Stimulated activated CD4-positive, alpha-beta T cell treated with anti-CD3 and anti-CD28 coated beads, TNF-alpha, amount 100 ng/mL, for 24 hours (primary cell): ENCODE measurements at regions not wholly inside any gene's neighbourhood (a gene's known extent, or its start where the extent isn't known, plus 50 kb on each side); places are given as distances from the start of the nearest gene placed in this dataset.

Source experiments
- DNase-seq, 3 experiments: peaks; one replicate each; pipeline ENCODE4 v3.0.0-alpha.2; 2020; ENCODE audit warnings: low read depth in 3 of 3

DNA sequence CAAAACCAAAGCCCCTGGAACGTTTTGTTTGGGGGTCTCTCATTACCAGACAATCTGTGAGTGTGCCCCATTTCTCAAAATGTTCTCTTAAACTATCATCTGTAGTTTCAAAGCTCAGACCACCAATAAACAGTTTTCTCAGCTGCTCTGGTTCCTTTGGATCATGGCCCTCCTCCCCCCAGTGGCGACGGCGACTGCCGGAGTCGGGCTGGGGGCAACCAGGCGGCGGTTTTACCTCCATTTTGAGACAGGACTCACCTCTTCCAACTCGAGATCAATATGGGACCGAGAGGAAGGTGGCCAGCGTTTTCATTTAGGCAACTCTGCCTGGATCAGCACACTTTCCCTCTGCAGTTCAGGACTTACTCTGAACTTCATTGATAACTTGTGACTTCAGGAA, 141.5 kb upstream of the ZNF32 start:
- no peak for DNase-seq

DNA sequence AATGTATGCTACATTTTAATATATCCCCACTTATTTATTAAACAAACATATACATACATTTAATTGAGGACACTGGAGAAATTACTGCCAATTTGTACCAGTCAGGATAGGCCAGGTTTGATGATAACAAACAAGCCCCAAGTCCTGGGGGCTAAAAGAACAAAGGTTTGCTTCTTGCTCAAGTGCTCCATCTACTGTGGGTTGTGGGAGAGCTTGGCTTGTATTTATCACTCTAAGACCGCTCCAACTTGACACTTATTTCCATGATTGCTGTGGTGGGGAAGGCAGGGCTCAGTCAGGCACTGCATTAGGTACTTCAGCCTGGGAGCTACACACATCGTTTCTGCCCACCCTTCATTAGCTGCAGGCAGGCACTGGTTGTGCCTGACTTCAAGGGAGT, 136.6 kb upstream of the ZNF32 start:
- no peak for DNase-seq

DNA sequence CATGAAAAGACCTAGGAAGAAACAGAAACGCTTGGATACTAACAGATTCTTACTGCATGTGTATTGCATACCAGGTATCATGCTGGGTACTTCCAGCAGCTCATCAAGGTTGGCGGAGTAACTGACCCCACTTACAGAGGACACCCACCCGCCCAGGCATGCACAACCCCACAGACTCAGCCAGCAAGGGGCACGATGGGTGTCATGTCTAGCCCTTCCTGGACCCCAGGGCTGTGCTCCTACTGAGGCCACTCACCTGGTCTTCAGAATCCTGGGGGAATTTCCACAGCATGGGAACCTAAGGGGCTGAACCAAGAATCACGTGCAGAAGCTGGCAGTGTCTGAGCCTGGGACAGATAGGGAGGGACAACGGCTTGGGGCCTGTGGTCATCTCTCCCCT, 134.1 kb upstream of the ZNF32 start:
- no peak for DNase-seq

DNA sequence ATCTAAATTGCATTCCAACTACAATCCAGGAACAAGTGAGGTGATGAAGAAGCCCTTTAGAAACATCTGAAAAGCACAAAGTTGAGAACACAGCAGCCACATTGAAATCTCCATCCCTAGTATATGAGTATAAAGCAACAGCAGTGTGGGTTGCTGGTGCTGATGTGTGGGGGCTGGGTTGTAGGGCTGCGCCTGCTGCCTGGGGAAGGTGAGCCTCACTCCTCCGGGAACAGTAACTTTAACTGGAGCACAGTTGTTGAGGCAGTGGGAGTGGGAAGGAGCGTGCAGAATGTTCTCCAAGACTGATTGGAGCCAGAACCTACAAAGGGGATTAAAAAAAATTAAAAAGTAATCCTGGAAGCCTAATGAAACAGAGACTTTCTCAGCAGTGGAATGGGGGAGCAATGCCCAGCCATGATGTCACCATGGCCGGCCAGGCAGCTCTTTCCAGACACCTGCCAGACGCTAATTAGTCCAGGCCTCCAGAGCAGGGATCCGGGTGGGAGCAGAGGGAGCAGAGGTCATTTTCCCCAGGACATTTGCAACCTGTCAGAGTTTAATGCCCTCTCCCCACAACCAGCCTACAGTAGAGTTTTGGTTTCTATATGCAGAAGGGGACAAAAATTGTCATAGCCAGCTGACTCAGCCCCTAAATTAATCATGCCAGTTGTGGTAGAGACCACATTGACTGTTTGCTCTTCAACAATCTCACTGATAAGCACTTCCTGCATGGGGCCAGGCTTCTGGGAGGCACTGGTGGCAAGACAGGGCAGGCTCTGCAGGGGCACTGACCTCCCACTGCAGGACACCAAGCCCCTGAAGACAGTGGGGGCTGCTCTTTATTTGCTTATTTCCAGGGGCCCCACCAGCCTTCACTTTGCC, 133.0 kb upstream of the ZNF32 start:
- peak in 2 of 3 experiments; percentile 7 to 33 for DNase-seq

DNA sequence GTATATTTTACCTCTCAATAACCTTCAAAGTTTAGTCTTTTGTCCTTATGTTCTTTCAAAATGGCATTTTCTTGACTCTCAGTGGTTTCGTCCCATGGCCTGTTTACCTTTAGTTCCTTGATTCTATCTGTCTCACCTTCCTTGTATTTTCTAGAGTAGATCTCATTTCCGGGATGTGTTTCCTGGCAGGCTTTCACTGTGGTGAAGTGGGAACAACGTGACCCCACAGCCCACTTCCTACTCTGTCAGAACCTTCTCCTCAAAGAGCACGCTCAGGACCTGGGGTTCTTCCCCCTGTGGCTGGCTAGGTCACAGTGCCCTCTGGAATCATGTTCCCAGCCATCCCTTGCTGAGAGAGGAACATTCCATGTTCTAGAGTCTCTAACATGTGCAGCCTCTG, 129.9 kb upstream of the ZNF32 start:
- no peak for DNase-seq

DNA sequence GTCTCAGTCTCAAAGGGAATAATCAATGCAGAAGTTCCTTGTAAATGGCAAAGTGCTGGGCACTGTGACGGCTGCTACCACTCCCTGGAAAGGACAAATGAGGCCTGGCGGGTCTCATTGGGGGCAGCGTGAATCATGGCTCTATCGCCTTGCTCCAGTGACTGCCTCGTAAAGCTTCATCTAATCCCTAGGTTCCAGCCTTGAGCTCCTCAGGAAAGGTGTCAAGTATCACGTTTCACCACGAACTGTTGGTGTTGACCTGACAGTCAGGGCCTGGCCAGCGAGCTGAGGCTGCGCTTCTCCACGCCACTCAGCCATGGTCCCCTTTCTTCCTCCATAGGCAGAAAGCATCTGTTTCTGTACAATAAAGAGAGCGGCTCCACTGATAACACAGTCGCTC, 126.7 kb upstream of the ZNF32 start:
- no peak for DNase-seq

DNA sequence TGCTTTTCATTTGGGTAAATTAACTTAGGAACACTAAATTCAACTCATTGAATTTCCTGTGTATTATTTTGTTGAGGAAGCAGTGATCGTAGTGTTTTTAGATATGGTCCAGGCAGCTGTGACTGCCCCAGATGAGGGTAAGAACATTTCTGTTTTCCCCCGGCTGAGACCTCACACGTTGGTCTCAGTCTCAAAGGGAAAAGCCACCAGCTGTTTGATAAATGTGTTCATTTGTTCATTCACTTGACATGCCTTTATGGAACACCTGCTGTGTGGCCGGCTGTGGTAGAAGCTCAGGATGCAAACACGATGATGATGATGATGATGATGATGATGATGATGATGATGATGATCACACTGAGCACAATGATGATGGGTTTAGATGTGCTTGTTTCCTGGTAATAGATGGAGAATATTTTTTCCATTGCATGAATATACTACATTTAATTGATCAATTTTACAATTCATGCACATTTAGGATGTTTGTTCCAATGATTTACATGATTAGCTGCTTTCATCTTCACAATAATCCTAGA, 125.6 kb upstream of the ZNF32 start:
- DNase-seq: no peak

DNA sequence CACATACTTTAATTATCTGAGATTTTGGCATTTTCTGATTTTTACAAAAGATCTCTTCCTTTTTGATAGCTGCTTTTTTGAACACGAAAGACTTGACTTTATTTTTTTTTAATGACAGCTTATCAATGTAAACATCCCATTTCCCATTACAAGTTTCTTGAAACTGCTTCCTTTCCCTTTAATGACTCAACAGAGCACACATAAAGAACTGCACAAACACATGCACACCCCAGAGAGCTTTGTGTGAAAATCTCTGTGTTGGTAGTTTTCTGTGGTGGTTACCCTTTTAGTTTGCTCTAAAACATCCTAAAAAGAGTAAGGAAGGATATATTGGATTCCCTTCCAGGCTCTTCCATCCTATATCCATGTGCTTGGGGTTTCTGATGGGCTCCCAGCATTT, 125.1 kb upstream of the ZNF32 start:
- DNase-seq: no peak

DNA sequence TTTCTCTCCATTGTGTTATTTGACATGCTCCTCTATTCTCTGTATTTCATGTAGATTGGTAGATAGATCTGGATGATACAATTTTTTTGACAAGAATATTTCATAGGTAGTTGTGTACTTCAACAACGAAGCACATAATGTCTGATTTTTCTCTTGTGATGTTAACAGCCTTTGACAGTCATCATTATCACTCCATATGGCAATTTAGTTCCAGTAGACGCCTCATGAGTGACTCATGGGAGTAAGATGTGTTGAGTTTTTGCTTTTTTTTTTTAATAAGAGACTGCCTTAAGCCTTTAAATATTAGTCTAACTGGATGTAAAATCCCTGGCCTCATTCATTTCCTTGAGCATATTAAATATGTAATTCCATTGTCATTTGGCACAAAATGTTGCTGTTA, 123.5 kb upstream of the ZNF32 start:
- no peak for DNase-seq

DNA sequence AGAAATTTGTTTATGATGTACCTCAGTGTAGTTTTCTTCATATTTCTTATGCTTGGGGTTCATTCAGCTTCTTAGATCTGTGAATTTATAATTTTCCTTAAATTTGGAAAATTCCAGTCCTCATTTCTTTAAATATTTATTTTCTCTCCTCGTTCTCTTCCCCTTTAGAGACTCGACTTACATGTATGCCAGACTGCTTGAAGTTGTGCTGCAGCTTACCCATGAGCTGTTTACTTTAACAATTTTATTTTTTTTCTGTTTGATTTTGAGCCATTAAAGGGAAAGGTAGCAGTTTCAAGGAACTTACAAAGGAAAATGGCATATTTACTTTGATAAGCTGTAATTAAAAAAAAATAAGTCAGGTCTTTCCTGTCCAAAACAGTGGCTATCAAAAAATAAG, 123.0 kb upstream of the ZNF32 start:
- no peak for DNase-seq

DNA sequence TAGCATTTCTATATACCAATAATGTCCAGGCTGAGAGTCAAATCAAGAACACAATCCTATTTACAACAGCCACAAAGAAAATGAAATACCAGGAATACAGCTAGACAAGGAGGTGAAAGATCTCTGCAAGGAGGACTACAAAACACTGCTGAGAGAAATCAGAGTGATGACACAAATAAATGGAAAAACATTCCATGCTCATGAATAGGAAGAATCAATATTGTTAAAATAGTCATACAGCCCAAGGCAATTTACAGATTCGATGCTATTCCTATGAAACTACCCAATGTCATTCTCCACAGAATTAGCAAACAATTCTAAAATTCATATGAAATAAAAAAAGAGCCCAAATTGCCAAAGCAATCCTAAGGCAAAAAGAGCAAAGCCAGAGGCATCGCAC, 116.8 kb upstream of the ZNF32 start:
- no peak for DNase-seq

DNA sequence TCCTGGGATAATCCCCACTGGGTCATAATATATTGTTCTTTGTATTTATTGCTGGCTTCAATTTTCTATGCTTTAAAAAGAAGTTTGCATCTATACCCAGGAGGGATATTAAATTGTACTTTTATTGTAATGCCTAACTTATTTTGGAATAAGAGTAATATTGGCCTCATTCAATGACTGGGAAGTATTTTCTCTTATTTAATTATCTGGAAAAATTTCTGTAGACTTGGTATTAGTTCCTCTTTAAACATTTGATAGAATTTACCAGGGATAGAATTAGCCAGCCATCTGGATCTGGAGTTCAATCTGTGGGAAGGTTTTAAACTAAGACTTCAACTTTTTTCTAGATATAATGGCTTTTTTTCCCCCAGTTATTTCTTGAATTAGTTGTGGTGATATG, 115.2 kb upstream of the ZNF32 start:
- no peak for DNase-seq

DNA sequence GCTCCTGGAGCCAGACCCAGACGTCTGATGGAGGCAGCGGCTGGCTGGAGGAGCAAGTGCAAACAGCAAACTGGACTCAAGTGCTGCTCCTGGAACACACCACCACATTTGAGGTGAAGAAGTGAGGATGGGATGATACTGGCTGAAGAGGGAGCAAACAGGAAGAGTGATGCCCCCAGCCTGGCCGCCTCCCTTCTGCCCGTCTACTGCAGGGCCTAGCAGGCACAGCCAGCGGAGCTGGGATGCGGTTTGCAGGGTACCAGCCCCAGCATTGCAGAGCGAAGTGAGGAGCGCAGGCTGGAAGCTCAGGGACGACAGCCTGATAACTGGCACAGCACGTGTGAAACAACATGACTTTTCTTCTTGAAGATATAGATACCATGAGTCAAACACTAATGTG, 111.8 kb upstream of the ZNF32 start:
- no peak for DNase-seq

DNA sequence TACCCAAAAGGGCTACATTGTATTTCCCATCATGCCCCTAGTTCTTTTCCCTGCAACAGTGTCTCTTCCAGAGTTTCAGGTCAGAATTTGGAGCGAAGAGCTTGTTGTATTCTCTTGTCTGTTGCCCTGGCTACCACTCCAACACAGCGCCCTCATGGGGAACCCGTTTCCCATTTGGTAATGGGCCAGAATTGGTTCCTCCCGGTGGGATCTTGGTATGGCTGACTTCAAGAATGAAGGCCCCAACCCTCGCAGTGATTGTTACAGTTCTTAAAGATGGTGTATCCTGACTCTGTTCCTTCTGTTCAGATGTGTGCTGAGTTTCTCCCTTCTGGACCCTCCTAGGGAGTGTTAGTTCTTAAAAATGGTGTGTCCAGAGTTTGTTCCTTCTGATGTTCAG, 110.5 kb upstream of the ZNF32 start:
- no peak for DNase-seq

DNA sequence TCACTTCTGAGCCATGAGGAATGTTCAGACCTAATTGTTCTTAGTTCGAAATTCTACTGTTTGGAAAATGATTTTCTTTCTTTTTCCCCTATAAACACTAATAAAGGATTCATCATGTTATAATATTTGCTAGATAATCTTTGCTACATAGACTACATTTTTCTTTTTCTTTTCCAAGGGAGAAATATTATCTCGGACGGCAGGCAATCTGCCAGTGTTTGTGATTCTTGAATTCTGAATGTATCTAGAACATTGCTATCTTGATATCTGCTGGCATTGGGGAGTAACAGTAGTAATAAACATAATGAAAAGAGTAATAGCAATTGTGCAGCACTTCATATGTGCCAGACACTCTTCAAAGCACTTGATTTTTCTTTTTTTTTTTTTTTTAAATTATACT, 107.7 kb upstream of the ZNF32 start:
- no peak for DNase-seq

DNA sequence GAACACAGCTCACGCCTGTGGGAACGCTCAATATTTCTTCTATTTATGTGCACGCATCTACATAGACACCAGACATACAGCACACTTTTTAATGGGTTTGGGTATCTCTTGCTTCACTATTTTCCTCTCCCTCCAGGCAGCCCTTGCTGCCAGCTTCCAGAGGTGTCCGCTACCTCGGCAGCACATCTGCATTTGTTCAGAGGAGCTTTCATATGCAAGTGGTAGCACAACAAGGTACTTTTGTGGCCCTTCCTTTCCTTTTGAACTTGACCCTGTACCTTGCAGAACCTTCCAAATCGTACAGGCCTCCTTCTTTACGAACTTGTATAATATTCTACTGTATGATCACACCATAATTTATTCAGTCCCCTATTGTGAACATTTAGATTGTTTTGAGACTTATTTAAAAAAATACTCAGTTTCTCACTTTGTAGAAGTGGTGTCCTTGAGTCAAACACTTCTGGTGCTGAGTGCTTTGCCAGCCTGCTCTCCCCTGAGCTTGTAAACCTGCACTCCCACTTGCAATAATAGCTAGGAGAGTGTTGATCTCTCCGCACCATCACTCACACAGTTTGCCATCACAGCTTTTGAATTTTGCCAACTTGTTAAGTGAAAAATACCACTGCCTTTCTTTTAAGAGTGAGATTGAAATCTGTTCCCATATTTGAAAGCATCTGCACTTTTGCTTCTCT, 106.0 kb upstream of the ZNF32 start:
- DNase-seq: no peak

DNA sequence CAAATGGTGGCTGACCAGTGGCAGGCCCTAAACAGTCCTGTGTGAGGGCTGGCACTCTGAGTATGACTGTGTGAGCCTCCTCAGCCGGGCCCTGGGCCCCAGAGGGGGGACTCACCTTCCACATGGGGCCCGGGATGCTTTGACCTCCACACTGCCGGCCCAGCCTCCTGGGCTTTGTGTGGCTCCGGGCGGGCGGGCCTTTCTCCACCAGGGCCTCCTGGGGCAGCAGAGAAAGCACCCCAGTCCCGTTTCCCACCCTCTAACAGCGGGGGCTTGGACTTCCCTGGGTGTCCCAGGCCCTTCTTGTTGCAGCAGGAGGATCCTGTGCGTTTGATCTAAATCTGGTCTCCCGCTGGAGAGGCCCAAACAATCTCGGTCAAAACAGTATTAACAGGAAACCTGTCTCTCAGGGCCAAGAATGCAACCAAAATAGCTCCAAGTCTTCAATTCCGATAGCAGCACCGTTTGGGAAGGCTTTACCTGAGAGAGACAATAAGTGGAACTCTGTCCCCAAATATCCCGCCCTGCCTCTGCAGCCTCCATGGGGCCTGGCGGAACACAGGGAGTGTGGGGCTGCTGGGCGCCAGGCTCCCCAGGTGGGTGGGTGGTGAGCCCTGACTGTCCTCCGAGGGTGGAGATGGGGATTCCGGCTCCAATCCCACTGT, 104.8 kb upstream of the ZNF32 start:
- DNase-seq: no peak

DNA sequence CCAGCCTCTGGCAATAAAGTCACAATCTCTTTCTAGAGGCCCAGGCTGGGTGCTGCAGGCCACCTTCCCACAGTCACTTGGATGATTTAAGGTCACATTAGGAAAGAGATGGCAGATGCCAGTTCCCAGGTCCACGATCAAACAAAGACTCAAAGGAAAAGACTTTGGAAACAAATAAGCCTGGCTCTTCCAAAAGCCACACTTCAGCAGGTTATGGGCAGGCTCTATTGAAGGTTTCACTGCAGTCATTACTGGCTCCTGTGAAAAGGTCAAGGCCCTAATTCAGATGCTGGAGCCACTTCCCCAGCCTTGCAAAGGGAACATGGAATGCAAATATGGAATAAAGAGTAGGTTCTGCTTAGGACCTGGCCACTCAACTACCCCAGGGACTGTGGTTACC, 104.0 kb upstream of the ZNF32 start:
- no peak for DNase-seq

DNA sequence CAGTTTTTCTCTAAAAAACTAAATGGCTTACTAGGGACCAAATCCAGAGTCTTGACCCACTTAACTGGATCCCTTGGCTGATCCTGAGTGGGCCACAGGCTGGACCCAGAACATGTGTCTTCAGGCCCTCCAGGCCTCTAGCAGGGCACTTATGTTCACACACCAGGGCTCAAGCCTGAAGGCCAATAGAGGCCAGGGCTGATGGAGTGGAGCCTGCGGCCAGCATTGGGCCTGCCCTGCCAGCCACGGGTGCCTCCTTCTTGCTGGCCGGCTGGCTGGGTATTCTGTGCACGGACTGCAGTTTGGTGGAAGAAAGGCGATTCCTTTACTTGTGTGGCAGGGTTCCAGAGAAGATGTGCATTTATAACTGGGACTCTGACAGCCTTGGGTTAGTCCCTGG, 103.0 kb upstream of the ZNF32 start:
- DNase-seq: no peak

DNA sequence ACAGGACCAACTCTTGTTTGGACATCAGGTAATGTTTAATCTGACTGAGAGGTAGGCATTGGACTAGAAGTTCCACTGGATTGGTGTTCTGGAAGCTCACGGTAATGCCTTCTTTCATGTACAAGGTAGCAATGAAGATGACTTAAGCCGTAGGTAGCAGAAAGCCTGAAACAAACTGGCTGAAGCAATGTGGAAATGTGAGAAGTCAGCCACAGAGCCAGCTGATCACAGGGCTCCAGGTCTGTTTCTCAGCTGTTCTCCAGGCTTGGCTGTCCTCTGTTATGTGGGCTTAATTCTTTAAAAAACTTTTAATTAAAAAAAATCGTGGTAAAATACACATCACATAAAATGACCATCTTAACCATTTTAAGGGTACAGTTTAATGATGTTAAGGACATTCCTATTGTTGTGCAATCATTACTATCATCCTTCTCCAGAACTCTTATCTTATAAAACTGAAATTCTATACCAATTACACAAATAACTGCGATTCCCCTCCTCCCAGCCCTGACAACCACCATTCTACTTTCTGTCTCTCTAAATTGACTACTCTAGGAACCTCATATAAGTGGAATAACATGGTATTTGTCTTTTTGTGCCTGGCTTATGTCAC, 101.4 kb upstream of the ZNF32 start:
- no peak for DNase-seq

DNA sequence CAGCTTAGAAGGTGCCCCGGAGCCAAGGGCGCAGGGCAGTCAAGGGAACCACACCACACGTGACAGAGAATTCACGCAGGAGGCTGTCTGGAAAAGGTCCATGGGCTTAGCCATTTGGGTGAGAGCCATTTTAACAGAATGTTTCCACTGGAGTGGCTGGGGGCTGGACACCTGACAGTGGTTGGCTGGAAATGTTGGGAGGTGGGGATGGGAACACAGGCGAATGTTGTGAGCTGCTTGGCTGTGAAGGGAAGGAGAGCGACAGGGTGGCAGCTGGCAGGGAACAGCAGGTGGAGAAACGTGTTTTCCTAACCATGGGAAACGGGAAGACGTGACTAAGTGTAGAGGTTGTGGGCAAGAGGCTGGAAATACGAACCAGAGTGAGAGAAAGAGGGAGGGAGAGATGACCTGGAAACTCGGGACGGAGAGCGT, 100.5 kb upstream of the ZNF32 start:
- no peak for DNase-seq

DNA sequence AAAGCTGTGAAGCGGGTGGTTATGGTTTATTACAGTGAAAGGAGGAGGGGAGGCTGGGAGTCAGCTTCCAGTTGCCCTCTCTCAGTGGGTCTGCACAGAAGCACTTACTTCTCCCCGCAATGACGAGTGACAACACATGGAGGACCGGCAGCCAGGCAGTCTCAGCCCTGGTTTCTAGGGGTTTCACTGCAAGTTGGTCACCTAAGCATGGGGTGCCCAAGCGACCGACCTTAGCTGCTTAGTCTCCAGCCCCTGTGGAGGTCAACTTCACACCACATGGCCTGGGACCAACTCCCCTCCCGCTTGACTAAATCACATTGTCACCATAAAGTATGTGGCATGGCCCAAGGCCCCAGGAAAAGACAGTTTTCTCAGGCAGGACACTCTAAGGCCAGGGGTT, 99.9 kb upstream of the ZNF32 start:
- no peak for DNase-seq
